ENCODE measurements at regions not wholly inside any gene's neighbourhood (a gene's known extent, or its start where the extent isn't known, plus 50 kb on each side); places are given as distances from the start of the nearest gene placed in this dataset.

DNA sequence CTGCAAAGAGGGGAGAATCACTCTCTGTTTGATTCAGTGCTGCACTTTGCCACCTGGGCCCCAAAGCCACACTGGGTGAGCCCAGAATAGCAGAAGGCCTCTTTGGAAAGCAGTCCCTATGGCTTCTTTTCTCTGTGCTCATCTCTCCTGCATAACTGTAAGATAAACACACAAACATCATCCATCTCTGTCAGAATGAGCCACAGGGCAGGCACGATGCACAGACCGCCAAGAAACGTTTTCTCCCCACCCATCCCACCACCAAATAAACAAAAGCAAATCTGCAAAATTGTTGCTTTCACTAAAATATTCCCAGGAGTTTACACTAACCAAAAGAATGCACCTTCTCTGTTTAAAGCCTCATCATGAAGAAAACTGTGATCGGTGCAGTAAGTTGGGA lies 196.4 kb upstream of the POU2AF2 start:
- no peak overlapping the region for H3K4me3 ChIP-seq (ENCODE audit: low read length)
- no peak for DNase-seq (ENCODE audit: low read depth, low spot score)

DNA sequence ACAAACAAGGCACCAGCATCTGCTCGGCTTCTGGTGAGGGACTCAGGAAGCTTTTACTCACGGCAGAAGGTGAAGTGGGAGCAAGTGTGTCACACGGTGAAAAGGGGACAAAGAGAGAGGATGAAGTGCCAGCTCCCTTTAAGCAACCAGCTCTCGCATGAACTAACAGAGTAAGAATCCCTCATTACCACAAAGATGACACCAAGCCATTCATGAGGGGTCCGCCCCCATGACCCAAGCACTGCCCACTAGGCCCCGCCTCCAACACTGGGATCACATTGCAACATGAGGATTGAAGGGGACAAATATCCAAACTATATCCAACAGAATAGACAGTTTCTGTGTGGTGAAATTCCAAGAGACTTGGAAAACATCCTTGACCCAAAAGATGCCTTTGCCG lies 198.2 kb upstream of the POU2AF2 start:
- H3K4me3 ChIP-seq (ENCODE audit: low read length): no peak overlapping the region
- no peak for DNase-seq (ENCODE audit: low read depth, low spot score)

DNA sequence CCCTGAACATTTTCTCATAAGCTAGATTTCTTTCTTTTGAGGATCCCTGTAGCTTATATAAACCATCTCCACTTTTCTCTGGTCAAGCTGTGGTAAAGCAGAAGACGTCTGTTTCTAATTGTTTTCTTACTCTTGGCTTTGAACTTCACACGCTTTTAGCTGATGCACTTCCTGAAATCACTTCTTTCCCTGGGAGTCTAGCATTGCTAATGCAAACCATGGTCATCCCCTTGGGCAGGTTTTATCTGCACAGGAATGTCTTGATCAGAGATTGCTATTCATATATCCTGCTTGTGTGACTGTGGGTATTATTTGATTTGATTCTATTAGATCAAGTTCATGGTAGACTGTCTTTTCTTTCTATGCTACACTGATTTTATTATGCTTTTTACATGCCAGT lies 199.2 kb upstream of the POU2AF2 start:
- no peak overlapping the region for H3K4me3 ChIP-seq (ENCODE audit: low read length)
- DNase-seq (ENCODE audit: low read depth, low spot score): no peak

DNA sequence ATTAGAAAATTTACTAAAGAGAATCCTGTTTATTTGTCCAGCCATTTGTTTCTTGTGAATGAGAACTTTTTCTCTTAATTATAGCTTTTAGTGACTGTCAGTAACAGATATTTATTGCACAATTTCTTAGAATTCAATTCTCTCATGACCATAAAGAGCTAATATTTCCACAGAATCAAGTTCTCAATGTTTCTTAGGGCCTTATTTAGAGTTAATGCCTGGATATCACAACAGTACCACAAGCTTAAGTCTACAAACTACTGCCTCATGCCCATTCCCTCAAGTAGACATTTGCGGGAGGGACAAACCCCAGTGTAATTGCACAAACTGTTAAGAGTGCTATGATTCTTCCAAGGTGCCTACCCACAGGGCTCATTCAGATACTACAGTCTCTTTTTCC lies 199.7 kb upstream of the POU2AF2 start:
- DNase-seq (ENCODE audit: low read depth, low spot score): no peak
- H3K4me3 ChIP-seq (ENCODE audit: low read length): no peak overlapping the region

DNA sequence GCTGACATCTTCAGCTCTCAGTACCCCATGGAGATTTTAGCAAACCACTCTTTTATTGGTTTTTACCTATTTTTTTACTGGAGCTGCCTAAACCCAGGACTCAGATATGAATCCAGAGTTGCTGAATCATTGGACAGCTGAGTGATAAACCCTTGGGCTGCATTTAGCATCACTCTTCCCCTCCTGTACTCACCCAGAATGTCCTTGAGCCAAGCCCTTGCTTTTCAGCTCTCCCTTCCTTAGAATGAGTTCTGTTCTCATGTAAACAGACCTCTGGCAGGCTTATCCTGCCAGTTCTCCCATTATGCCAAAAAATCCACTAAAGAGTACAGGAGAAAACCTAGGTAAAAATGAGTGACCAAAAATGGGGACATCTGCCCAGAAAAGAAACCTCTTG lies 200.1 kb upstream of the POU2AF2 start:
- DNase-seq (ENCODE audit: low read depth, low spot score): no peak
- no peak overlapping the region for H3K4me3 ChIP-seq (ENCODE audit: low read length)

DNA sequence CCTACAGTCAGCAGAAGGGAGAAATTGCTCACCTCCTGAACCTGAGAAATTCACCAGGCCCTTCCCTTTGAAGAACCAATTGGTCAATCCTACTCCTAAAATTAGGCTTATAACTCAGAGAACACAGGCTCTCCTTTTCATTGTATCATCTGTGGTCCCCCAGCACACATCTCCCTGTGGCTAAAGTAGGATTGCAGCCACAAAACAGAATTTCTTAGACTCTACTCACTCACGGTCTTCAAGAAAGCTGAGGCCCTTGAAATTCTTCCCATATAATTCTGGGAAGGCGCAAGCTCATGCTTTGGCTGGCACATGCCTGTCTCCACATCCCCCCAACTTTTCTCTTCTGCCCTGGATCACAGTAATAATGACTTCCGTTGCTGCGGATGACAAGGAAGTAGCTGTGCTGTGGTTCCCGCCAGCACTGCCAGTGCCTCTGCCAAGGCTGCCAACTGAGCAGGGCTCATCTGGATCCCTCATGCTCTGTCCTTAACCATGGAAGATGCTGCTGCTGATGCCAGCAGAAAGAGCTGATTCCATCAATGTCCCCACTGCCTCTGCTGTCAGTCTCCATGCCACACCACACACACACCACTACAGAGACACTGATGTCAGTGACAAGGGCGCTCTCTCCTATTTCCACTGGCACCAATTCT lies 200.6 kb upstream of the POU2AF2 start:
- DNase-seq (ENCODE audit: low read depth, low spot score): no peak
- H3K4me3 ChIP-seq (ENCODE audit: low read length): no peak overlapping the region

DNA sequence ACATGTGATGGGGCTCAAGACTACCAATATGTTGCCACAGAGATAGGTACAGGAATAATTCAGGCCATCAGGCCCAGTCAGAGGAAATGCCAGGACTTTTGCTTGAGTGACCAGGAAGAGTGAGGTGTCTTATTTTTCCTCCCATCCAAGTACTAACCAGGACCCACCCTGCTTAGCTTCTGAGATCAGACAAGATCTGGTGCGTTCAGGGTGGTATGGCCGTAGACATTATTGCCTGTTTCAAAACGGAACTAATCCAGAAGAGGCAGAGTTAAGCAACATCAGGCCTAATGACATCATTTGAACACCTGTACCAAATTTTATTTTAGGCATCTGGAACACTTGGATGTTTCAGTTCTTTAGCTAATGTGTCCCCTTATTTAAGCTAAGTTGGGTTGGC lies 205.5 kb upstream of the POU2AF2 start:
- H3K4me3 ChIP-seq (ENCODE audit: low read length): no peak overlapping the region

DNA sequence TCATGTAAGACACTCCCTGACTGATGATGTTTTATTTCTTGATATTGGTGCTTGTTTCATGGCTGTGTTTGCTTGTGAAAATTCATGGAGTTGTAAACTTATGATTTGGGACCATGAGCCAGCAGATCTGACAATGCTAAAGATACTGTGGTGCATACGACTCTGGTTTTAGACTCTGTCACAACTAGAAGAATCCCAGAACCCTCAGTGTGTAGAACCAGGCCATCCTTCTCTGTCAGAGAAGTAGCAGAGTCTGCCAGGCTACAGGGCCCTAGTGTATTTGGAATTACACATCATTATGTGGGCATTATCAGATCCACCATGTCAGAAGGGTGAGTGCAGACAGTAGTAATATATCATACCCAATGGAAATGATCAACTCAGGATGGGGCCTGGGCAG lies 209.8 kb upstream of the POU2AF2 start:
- no peak overlapping the region for H3K4me3 ChIP-seq (ENCODE audit: low read length)
- DNase-seq (ENCODE audit: low read depth, low spot score): no peak

More for the DNA sequence above, 205.5 kb upstream of the POU2AF2 start:
- DNase-seq (ENCODE audit: low read depth, low spot score): no peak

DNA sequence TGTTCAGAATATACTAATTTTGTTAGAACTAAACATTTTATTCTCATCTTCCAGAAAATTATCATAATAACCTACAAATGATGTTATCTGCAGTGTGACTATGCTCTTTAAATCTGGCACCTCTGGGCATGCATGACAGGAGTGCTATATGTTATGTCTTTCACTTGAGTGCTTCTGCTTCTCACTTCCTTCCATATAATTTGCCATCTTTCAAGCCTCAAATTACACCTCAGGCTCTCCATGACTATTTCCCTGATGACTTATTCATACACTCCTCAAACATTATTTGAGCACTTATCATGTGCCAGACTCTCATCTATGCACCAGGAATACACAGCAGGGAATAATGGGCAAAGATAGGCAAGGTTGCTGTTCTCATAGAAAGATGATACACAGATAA lies 219.3 kb upstream of the POU2AF2 start:
- no peak for DNase-seq (ENCODE audit: low read depth, low spot score)
- H3K4me3 ChIP-seq (ENCODE audit: low read length): no peak overlapping the region

DNA sequence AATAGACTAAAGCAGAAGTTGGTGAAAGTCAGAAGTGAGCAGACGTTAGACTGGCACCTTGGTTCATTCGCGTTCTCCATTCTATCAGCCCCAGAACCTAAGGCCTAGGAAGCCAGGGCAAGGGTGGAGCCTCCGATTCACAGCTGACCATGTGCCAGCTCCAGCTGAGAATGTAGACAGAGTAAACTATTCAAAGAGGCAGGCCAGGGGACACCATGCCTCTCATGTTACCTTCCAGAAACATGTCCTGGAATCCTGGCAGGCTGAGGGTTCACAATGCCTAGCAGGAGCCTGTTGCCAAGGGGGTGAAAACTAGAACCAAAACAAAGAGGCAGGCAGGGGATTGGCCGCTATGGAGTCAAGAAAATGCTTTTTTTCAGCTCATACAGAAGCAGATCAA lies 224.4 kb upstream of the POU2AF2 start:
- no peak overlapping the region for H3K4me3 ChIP-seq (ENCODE audit: low read length)
- DNase-seq (ENCODE audit: low read depth, low spot score): no peak

DNA sequence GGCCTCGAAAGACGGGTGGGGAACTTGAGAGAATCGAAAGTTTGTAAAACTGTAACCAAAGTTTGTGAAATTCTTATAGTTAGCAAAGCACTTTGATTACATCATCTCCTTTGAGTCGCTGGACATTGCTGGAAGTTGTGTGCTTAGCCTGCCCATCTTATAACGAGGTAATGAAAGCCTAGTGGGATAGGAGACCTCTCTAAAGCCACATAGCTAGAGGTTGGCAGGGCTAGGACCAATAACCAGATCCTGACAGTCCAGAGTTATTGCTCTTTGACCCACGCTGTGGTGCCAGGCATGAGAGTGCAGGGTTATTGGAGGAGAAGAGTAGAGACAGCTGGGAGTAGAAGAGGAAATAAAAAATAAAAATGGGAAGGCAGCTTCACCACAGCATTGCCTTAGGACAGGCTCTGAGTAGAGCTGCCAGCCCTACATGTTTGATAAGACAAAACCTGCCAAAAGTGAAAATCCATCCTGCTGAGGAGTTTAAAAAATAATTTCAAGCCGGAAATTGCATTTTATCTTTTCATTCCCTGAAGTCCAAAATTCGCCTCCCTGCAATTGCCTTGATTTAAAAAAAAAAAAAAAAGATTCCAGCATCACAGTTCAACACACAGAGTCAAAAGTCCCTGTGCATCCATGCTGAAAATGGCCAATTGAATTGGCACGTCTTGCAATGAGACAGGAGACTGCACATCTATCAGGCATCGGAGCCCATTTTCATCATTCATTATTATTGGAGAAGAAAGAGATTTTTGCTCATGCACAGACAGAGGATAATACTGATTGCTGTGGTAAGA lies 225.5 kb upstream of the POU2AF2 start:
- DNase-seq (ENCODE audit: low read depth, low spot score): no peak
- H3K4me3 ChIP-seq (ENCODE audit: low read length): no peak overlapping the region

DNA sequence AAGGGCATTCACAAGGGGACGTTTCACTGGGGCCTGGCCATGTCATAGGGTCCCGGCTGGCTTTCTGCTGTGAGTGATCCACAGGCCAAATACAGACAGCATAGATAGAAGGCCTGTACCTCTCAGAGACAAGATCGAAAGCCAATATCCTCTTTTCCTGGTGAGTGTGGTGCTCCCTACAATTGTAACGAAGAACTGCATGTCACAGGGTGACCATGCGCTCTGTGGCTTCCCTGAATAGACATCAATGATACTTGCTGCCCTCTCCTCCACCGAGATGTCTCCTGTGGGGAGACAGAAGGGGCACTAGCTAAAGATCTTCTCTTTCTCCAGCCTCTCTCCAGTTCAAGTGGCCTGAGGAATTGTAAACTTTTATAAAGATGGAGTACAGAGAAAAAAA lies 226.1 kb upstream of the POU2AF2 start:
- no peak for DNase-seq (ENCODE audit: low read depth, low spot score)
- no peak overlapping the region for H3K4me3 ChIP-seq (ENCODE audit: low read length)

DNA sequence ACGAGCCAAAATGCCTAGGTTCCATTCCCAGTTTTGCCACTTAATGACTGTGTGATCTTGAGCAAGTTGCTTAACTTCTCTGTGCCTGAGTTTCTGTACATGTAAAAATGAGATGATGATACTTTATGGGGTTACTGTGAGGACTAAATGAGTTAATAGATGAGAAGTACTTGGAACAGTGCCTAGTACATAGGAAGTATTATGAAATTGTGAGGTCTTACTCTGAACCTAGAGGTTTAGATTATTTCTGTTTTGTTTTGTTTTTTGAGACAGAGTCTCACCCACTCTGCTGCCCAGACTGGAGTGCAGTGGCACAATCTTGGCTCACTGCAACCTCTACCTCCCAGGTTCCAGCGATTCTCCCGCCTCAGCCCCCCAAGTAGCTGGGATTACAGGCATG lies 227.0 kb upstream of the POU2AF2 start:
- no peak overlapping the region for H3K4me3 ChIP-seq (ENCODE audit: low read length)
- DNase-seq (ENCODE audit: low read depth, low spot score): no peak

DNA sequence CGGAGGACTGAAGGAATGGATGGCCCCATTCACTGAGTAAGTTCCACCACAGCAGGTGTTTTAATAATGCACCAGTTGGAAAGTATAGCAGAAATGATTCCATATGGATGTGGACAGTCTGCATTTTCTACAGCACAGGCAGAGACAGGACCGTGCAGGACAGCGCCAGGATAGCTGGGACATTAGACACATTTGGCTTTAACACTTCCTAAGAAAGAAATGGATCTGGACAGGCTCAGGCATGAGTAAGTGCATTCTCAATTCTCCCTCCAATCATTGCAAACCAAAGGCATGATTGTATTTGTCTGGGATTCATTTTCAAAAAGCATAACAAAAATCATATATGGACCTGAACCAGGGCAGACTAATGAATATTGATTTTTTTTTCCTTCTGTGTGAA lies 233.0 kb upstream of the POU2AF2 start:
- H3K4me3 ChIP-seq (ENCODE audit: low read length): no peak overlapping the region
- DNase-seq (ENCODE audit: low read depth, low spot score): no peak

DNA sequence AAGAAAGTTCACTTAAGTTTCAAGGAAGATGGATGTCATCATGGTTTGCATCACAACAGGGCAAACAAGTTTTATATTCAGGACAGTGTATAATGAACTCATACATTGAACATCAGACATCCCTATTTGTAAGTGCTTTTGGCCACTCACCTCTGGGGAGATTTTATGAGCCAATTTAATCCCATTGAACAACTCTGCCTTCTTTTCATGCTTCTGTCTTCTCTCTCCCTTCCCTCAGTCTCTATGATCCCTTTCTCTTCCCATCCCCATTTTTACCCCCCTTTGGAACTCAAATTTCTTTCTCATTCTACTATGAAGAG lies 234.3 kb upstream of the POU2AF2 start:
- no peak for DNase-seq (ENCODE audit: low read depth, low spot score)
- no peak overlapping the region for H3K4me3 ChIP-seq (ENCODE audit: low read length)

DNA sequence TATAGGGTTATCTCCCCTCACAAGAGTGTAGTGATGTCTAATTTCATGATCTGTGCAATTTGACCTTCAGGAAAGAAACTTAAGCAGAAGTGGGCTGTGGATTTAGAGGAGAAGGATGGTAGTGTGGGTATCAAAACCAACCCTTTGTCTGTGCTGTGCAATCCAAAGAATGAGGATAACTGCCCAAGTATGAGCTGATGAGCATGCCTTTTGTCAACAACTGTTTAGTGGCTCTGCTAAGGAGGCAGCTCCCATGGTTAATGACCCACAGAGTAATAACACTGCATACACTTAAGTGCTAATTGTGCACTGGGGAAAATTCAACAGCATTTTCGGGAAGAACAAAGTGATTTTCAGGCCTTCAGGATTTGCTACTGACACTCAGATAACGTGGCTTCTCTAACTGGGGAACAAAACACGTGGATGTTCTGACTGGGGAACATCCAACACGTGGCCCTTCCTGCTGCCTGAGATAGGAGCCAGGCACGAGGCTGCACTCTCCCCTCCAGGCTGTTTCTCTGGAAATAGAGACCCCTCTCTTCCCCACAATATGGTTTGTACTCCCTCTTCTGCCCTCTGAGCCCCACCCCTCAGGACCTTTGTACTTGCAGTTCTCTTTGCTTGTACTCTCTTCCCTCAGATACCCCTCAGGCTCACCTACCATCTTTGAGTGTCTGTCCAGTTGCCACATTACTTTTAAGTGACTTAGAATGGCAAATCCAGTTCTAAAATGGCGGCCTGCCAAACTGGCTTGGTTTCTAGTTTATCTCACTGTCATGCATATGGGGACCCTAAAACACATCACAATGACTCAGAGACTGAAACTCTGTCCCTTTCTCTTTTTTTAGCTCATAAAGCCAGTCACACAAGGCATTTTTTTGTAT lies 234.9 kb upstream of the POU2AF2 start:
- no peak for DNase-seq (ENCODE audit: low read depth, low spot score)
- H3K4me3 ChIP-seq (ENCODE audit: low read length): no peak overlapping the region

DNA sequence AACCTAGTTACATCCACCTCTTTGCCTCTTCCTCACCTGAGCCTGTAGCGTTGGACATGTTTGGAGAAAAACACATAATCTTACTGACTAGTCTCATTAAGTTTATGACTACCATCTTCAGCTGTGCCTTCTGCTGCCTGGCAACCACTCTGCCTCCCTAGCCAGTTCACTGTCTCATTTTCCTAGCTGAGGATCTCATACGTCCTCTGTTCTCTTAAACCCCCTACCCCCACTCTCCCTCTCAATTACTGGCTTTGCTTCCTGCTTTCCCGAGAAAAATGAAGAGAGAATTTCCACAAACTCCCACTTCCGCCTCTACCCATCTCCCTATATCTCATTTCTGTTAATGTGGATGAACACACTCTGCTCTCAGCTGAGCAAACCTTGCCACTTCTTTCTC lies 239.3 kb upstream of the POU2AF2 start:
- no peak for DNase-seq (ENCODE audit: low read depth, low spot score)

DNA sequence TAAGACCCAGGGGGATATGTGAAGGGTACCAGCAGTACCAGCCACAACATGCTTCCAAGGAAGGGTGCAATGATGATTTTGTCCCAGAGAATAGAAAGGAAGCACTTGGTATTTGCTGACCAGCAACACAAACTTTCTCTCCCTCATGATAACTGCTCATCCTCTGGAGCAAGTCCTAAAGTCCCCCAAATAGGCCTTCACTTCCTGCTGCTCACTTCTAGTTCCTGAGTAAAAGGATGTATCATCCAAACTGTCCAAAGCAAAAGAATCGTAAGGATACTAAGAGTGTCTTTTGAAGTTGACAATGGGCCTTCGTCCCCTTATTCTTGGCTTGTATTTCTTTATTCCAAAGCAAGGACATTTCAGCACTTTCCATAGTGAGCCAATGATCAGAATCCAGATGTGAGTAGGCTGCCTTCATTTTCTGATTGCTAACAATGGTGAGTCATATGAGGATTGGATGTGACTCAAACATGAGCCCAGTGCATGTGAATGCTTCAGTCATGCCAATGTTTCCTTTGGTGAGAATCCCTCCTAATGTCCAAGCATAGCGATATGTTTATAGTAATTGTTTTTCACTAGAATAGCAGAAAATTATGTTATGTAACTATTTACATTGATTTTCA lies 243.4 kb upstream of the POU2AF2 start:
- no peak for DNase-seq (ENCODE audit: low read depth, low spot score)
- no peak overlapping the region for H3K4me3 ChIP-seq (ENCODE audit: low read length)

More for the DNA sequence above, 239.3 kb upstream of the POU2AF2 start:
- H3K4me3 ChIP-seq (ENCODE audit: low read length): no peak overlapping the region

DNA sequence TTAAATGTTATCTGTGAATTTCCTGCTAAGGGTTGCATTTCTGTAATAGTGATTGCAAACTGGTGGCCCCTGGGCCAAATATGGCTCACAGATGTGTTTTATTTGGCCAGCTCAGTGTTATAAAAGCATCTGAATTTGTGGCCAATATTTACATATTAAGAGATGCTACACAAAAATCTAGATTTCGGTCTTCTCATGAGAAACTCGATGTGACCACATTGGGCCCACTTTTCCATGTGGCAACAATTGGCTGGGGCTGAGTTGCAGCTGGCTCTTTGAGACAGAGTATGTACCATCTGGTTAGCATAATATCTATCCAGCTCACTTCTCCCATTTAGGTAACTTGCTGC lies 244.5 kb upstream of the POU2AF2 start:
- no peak for DNase-seq (ENCODE audit: low read depth, low spot score)
- no peak overlapping the region for H3K4me3 ChIP-seq (ENCODE audit: low read length)

All from Jurkat, Clone E6-1 (cell line).